Activated CD4-positive, CD25-positive, alpha-beta regulatory T cell (primary cell): ENCODE measurements at regions not wholly inside any gene's neighbourhood (a gene's known extent, or its start where the extent isn't known, plus 50 kb on each side); places are given as distances from the start of the nearest gene placed in this dataset.
"Not testable (repeated sequence)": the region's sequence is repeated elsewhere in the genome, so short reads cannot be mapped to it uniquely, and the experiment has no call there.

Source experiments
- DNase-seq, 4 experiments: peaks; one replicate each; lab custom pipeline; 2025; lab: John Stamatoyannopoulos, UW

- no peak for DNase-seq
Observed at GRCh38 chr22:48515571-48516200, 1312.0 kb downstream of the BRD1 start.

- no peak for DNase-seq
Observed at GRCh38 chr22:48513929-48514328, 1313.7 kb downstream of the BRD1 start.

GRCh38 chr22:48513446-48513845, 1314.2 kb downstream of the BRD1 start:
- no peak for DNase-seq

GRCh38 chr22:48511781-48512327, 1315.8 kb downstream of the BRD1 start:
- no peak for DNase-seq

GRCh38 chr22:48511211-48511610, 1316.5 kb downstream of the BRD1 start:
- DNase-seq: no peak

GRCh38 chr22:48510599-48510998, 1317.1 kb downstream of the BRD1 start:
- no peak for DNase-seq

- no peak for DNase-seq
Observed at GRCh38 chr22:48507595-48508350, 1319.9 kb downstream of the BRD1 start.

- no peak for DNase-seq
Observed at GRCh38 chr22:48507171-48507570, 1320.5 kb downstream of the BRD1 start.

- DNase-seq: no peak
Observed at GRCh38 chr22:48506506-48507145, 1321.0 kb downstream of the BRD1 start.

GRCh38 chr22:48505891-48506290, 1321.8 kb downstream of the BRD1 start:
- no peak for DNase-seq

- no peak for DNase-seq
Observed at GRCh38 chr22:48504519-48505140, 1323.0 kb downstream of the BRD1 start.

GRCh38 chr22:48503876-48504275, 1323.8 kb downstream of the BRD1 start:
- DNase-seq: no peak

- DNase-seq: no peak
Observed at GRCh38 chr22:48503035-48503625, 1324.5 kb downstream of the BRD1 start.

GRCh38 chr22:48501231-48501750, 1326.4 kb downstream of the BRD1 start:
- DNase-seq: no peak

GRCh38 chr22:48500471-48501230, 1327.0 kb downstream of the BRD1 start:
- DNase-seq: no peak

- DNase-seq: no peak
Observed at GRCh38 chr22:48499456-48500425, 1327.9 kb downstream of the BRD1 start.

GRCh38 chr22:48498526-48499331, 1328.9 kb downstream of the BRD1 start:
- no peak for DNase-seq

- DNase-seq: not testable (repeated sequence)
Observed at GRCh38 chr22:48497743-48498520, 1329.7 kb downstream of the BRD1 start.
